ENCODE measurements at regions not wholly inside any gene's neighbourhood (a gene's known extent, or its start where the extent isn't known, plus 50 kb on each side); places are given as distances from the start of the nearest gene placed in this dataset.
"Not testable (repeated sequence)": the region's sequence is repeated elsewhere in the genome, so short reads cannot be mapped to it uniquely, and the experiment has no call there.

DNA sequence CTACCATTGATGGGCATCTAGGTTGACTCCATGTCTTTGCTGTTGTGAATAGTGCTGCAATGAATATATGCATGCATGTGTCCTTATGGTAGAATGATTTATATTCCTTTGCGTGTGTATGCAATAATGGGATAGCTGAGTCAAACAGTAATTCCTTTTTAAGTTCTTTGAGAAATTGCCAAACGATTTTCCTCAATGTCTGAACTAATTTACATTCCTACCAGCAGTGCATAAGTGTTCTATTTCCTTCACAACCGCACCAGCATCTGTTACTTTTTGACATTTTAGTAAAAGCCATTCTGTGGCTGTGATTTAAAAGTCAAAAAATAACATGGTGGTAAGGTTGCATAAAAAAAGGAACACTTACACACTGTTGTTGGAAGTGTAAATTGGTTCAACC is 103.1 kb upstream of the FAM47B start:
- in situ Hi-C loops (cut with MboI; ENCODE audit: low sequenced_read_pairs) = no loop called here
- Histone ChIP-seq H3K4me1 (no peaks in the 10 kb centered on the region), H3K27me3 (ENCODE audit: low read depth) (no peaks in the 10 kb centered on the region)

DNA sequence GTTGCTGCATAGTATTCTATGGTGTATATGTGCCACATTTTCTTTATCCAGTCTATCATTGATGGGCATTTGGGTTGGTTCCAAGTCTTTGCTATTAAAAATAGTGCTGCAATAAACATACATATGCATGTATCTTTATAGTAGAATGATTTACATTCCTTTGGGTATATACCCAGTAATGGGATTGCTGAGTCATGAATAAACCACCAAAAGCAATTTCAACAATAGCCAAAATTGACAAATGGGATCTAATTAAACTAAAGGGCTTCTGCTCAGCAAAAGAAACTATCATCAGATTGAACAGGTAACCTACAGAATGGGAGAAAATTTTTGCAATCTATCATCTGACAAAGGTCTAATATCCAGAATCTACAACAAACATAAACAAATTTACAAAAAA is 101.4 kb upstream of the FAM47B start:
- H3K9me3 ChIP-seq; H3K27me3 ChIP-seq (ENCODE audit: low read depth); H3K4me3 ChIP-seq; DNase-seq (ENCODE audit: low spot score in 2 of 2); H3K36me3 ChIP-seq (replicated peaks); in situ Hi-C loops (cut with MboI; ENCODE audit: low sequenced_read_pairs); H3K4me1 ChIP-seq: not testable (repeated sequence)

More for the DNA sequence above, 103.1 kb upstream of the FAM47B start:
- no peak for DNase-seq (ENCODE audit: low spot score in 2 of 2)
- no peaks in the 10 kb centered on the region for H3K36me3 ChIP-seq (replicated peaks)
- H3K9me3 ChIP-seq = no peaks in the 10 kb centered on the region
- H3K4me3 ChIP-seq = no peak overlapping the region

DNA sequence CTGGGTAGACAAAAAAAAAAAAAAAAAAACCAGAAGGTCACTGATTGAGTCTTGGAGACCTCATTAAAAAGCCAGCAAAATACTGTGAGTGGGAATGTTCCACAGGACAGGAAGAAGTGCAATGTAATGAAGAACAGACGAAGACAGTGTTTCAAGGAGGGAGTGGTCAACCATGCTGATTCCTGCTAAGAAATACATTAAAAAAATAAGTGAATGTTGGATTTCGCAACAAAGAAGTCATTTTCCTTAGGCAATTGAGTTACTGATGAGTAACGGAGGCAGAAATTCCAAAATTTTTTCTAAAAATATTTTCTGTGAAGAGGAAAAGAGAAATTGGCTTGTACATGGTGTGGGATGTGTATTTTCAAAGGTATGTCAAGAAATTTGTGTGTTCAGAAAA is 94.3 kb upstream of the FAM47B start:
- DNase-seq (ENCODE audit: low spot score in 2 of 2) = no peak
- Histone ChIP-seq H3K4me1 (no peaks in the 10 kb centered on the region), H3K27me3 (ENCODE audit: low read depth) (no peaks in the 10 kb centered on the region), H3K36me3 (replicated peaks) (no peaks in the 10 kb centered on the region), H3K9me3 (no peaks in the 10 kb centered on the region), H3K4me3 (no peak overlapping the region)
- in situ Hi-C loops (cut with MboI; ENCODE audit: low sequenced_read_pairs) = no loop called here

DNA sequence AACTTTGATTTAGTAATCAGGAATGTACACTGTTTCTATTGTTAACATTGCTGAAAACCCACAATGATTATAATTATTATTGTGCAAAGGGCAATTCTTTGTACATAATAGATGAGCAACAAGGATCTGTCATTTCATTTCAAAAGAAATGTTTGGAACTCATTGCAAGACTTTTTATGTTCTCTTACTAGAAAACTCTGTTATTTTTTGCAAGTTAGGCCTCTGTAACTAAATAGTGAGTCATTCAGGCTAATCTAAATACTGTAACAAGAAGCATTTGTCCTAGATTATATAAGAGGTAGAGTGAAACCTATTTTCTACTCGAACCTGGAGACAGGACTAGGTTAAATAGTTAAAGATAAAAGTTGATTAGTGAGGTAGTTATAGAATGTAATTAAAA is 93.2 kb upstream of the FAM47B start:
- DNase-seq (ENCODE audit: low spot score in 2 of 2) = no peak
- no peaks in the 10 kb centered on the region for H3K4me1 ChIP-seq
- H3K4me3 ChIP-seq = no peak overlapping the region
- no peaks in the 10 kb centered on the region for H3K27me3 ChIP-seq (ENCODE audit: low read depth)
- no peaks in the 10 kb centered on the region for H3K36me3 ChIP-seq (replicated peaks)
- H3K9me3 ChIP-seq = no peaks in the 10 kb centered on the region
- in situ Hi-C loops (cut with MboI; ENCODE audit: low sequenced_read_pairs) = no loop called here

DNA sequence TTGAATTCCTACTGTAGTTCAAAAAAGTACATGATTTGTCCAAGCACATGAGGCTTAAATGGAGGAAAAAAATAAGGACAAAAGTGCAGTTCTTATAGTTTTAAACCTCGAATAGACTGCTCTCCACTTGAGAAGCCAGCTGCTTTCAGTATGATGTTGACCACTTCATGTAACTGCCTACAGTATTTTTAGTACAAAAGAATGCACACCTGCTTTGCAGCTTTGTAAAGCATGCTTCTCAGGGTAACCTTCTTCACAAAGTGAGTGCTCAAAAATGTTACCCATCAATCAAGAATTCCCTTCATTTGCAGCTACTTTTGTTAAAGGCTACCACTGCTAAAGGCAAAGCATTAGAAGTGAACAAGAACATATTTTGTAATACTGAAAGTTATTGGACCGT is 83.4 kb upstream of the FAM47B start:
- Histone ChIP-seq H3K36me3 (replicated peaks) (no peaks in the 10 kb centered on the region), H3K9me3 (0 out of 2 replicates have a peak, but pooled peaks cover 2% of the 10 kb centered on the region), H3K4me1 (no peaks in the 10 kb centered on the region), H3K4me3 (no peak overlapping the region), H3K27me3 (ENCODE audit: low read depth) (no peaks in the 10 kb centered on the region)
- DNase-seq (ENCODE audit: low spot score in 2 of 2) = no peak
- in situ Hi-C loops (cut with MboI; ENCODE audit: low sequenced_read_pairs) = no loop called here

DNA sequence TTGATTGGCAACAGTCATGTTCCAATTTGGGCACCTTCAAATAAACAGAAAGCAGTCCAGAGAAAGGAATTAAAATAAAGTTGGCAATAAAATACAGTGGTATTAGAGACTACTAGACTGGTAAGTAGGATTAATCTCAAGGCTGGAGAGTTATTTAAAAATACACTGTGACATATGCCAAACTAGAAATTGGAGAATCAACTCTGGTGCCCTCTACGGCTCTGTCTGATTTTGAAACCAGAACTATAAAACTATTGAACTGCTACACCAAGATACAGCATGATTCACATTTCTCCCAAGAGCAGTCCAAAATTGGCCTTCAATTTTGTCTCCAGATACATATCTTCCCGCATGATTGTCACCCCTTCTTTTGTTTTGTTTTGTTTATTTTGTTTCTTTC is 78.7 kb upstream of the FAM47B start:
- Histone ChIP-seq H3K9me3 (no peaks in the 10 kb centered on the region; the same call in 1 of the 2 replicates), H3K4me1 (no peaks in the 10 kb centered on the region), H3K4me3 (no peak overlapping the region), H3K36me3 (replicated peaks) (no peaks in the 10 kb centered on the region), H3K27me3 (ENCODE audit: low read depth) (no peaks in the 10 kb centered on the region)
- in situ Hi-C loops (cut with MboI; ENCODE audit: low sequenced_read_pairs) = no loop called here
- DNase-seq (ENCODE audit: low spot score in 2 of 2) = no peak

DNA sequence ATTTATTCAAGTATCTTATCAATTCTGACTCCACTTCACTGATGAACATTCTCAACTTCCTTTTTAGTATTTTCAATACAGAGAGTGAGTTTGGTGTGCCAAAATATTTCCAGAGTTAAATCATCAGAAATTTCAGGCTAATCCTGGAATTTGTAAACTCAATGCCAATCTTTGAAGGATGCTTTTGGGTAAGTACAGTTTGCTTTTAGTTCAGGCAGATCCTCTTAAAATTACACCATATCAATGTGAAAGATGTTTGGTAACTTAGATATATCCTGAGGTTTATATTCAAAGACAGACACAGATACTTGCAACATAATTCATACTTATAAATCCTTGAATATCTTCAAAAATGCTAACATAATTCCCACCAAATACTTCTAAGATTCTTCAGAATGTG is 76.0 kb upstream of the FAM47B start:
- H3K9me3 ChIP-seq = peaks cover 6% of the 10 kb centered on the region
- DNase-seq (ENCODE audit: low spot score in 2 of 2) = no peak
- H3K36me3 ChIP-seq (replicated peaks) = no peaks in the 10 kb centered on the region
- in situ Hi-C loops (cut with MboI; ENCODE audit: low sequenced_read_pairs) = no loop called here
- H3K27me3 ChIP-seq (ENCODE audit: low read depth) = no peaks in the 10 kb centered on the region
- H3K4me3 ChIP-seq = no peak overlapping the region
- H3K4me1 ChIP-seq = no peaks in the 10 kb centered on the region

DNA sequence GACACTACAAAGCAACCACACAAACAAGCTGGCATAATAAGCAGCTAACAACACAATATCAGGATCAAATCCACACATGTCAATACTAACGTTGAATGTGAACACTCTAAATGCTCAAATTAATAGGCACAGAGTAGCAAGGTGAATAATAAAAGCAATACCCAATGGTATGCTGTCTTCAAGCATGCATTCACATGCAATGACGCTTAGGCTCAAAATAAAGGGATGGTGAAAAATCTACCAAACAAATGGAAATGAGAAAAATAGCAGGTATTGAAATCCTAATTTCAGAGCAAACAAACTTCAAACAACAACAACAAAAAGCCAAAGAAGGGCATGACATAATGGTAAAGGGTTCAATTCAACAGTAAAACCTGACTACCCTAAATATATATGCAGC is 74.0 kb upstream of the FAM47B start:
- H3K4me3 ChIP-seq = no peak overlapping the region
- H3K27me3 ChIP-seq (ENCODE audit: low read depth) = no peaks in the 10 kb centered on the region
- H3K36me3 ChIP-seq (replicated peaks) = no peaks in the 10 kb centered on the region
- DNase-seq (ENCODE audit: low spot score in 2 of 2) = peak in 1 of 2 experiments; percentile 25
- in situ Hi-C loops (cut with MboI; ENCODE audit: low sequenced_read_pairs) = no loop called here
- 0 out of 2 replicates have a peak, but pooled peaks cover under 1% of the 10 kb centered on the region for H3K4me1 ChIP-seq
- H3K9me3 ChIP-seq = peaks cover 6% of the 10 kb centered on the region

DNA sequence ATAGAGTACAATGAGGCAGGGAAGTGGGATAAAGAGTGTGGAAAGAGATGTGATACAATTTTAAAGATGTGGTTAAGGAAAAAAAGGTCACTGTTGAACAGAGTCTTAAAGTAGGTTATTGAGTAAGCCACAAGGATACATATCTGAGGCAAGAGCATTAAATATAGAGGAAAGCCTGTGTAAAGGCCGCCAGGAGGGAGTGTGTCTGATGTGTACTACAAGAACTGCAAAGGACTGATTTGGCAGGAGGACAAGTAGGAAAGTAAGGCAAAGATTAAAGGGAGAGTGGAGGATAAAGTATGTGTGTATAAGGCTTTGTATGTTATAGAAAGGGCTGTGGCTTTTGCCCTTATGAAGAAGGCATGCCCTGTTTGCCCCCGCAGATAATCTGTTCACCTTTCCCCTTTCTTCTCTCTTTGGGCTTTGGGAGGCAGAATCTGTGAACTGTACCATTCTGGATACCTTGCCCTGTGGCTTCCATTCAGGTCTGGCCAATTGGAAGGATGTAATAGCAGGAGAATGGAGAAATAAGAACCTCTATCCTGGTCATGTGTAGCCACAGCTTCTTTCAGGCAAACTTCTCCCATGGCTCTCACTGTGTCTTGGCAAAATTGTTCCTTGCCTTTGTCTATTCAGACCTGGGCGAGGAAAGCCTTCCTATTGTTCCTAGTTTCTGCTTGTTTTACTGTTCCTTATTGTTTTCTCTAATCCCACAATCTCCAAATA is 68.9 kb upstream of the FAM47B start:
- H3K27me3 ChIP-seq (ENCODE audit: low read depth) = no peaks in the 10 kb centered on the region
- H3K4me1 ChIP-seq = peaks cover 3% of the 10 kb centered on the region; the same call in 1 of the 2 replicates
- peaks cover 6% of the 10 kb centered on the region for H3K9me3 ChIP-seq
- no peaks in the 10 kb centered on the region for H3K36me3 ChIP-seq (replicated peaks)
- in situ Hi-C loops (cut with MboI; ENCODE audit: low sequenced_read_pairs) = no loop called here
- no peak overlapping the region for H3K4me3 ChIP-seq
- peak; percentile 7 to 43 for DNase-seq (ENCODE audit: low spot score in 2 of 2)

DNA sequence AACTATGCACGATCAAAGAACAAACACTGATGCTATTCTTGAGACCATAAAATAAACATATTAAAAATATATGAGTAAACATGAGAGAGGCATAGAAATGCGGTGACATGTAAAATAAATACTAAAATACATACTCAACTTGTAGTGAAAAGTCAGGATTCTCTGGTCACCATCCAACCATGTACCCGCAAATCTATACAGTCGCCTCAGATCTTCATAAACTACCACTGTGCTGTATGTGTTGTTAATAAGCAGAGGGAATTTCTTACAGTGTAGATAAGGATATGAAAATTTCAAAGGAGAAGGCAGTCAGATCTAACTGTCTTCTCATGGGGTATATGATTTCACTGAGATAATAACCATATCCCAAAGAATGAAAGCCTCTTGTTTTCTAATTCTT is 67.8 kb upstream of the FAM47B start:
- H3K4me1 ChIP-seq = peaks cover 3% of the 10 kb centered on the region; the same call in 1 of the 2 replicates
- H3K4me3 ChIP-seq = no peak overlapping the region
- H3K27me3 ChIP-seq (ENCODE audit: low read depth) = no peaks in the 10 kb centered on the region
- no peak for DNase-seq (ENCODE audit: low spot score in 2 of 2)
- in situ Hi-C loops (cut with MboI; ENCODE audit: low sequenced_read_pairs) = no loop called here
- H3K9me3 ChIP-seq = peaks cover 6% of the 10 kb centered on the region; the same call in 1 of the 2 replicates
- no peaks in the 10 kb centered on the region for H3K36me3 ChIP-seq (replicated peaks)

DNA sequence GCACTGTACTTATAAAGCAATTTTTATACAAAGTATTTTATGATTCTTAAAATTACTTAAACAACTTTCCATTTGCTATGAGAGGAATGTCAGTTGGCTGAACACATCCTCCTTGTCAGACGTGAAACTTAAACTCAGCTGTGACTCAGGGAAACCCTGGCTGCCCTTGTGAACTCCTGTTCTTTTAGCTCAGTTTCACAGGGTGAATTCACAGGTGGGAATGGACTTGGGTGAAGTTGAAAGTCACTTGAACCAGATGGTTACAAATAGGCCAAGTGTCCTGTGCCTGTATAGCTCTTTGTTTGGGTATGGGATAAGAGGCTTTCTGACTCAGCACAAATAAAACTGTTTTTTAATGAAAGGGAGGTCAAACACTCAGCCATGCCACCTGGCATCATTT is 67.4 kb upstream of the FAM47B start:
- Histone ChIP-seq H3K4me3 (no peak overlapping the region), H3K4me1 (peaks cover 3% of the 10 kb centered on the region; the same call in 1 of the 2 replicates), H3K27me3 (ENCODE audit: low read depth) (no peaks in the 10 kb centered on the region), H3K9me3 (peaks cover 6% of the 10 kb centered on the region; the same call in 1 of the 2 replicates), H3K36me3 (replicated peaks) (no peaks in the 10 kb centered on the region)
- in situ Hi-C loops (cut with MboI; ENCODE audit: low sequenced_read_pairs) = no loop called here
- DNase-seq (ENCODE audit: low spot score in 2 of 2) = no peak

DNA sequence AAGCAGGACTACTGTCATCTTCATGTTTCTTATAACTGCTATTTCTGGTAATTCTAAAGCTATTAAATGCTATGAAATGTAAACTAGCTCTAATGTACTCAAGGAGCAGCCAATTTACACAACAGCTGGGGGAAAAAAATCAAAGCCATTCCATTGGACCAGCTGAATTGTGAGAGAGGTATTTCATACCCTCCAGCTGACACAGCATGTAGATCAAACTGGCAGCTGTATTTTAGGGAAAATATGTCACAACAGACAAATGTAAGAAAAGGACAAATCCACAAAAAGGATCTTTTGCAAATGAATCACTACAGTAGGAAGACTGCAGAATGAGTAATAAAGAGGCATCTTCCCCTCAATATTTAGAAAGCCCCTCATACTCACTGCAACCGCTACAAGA is 65.2 kb upstream of the FAM47B start:
- no peak for DNase-seq (ENCODE audit: low spot score in 2 of 2)
- Histone ChIP-seq H3K4me1 (peaks cover 3% of the 10 kb centered on the region; the same call in 1 of the 2 replicates), H3K27me3 (ENCODE audit: low read depth) (no peaks in the 10 kb centered on the region), H3K4me3 (no peak overlapping the region), H3K36me3 (replicated peaks) (no peaks in the 10 kb centered on the region), H3K9me3 (no peaks in the 10 kb centered on the region)
- in situ Hi-C loops (cut with MboI; ENCODE audit: low sequenced_read_pairs) = no loop called here

DNA sequence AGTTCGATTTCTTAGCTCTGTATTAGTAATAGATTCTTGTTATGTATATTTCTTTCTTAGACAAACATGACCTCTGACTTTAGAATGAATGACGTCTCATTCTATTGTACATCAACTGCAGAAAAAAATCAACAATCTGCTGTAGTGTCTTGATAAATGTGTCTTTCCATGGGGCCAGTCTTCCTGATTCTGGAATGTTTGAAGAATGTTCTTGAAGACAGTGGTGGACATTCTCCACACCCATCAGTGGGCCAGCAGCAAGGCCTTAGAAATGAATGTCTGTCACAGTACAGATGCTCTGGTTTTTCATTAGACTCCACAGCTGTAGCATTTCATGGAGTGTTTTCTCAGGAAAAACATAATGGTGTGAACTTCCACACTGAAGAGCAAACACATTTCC is 63.2 kb upstream of the FAM47B start:
- H3K36me3 ChIP-seq (replicated peaks) = no peaks in the 10 kb centered on the region
- DNase-seq (ENCODE audit: low spot score in 2 of 2) = peak in 1 of 2 experiments; percentile 10
- no peaks in the 10 kb centered on the region for H3K27me3 ChIP-seq (ENCODE audit: low read depth)
- in situ Hi-C loops (cut with MboI; ENCODE audit: low sequenced_read_pairs) = no loop called here
- H3K4me3 ChIP-seq = no peak overlapping the region
- no peaks in the 10 kb centered on the region for H3K9me3 ChIP-seq
- H3K4me1 ChIP-seq = no peaks in the 10 kb centered on the region

DNA sequence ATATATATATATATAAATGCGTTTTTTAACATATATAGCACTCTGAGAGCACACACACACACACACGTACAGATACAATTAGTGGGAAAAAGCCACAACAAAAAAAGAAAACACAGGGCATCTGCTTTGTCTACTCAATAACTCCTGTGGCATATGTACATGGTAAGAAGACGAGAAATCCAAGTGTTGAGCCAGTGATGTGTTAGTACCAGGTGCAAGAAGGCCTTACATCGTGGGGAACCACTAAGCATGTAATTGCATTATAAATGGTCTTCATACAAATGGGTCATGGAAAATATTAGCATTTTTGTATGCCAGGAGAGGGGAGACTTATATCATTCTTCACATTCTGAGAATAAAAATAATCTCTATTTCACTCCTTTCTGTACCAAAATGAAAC is 62.7 kb upstream of the FAM47B start:
- Histone ChIP-seq H3K27me3 (ENCODE audit: low read depth) (no peaks in the 10 kb centered on the region), H3K4me3 (no peak overlapping the region), H3K4me1 (no peaks in the 10 kb centered on the region), H3K36me3 (replicated peaks) (no peaks in the 10 kb centered on the region), H3K9me3 (no peaks in the 10 kb centered on the region)
- no peak for DNase-seq (ENCODE audit: low spot score in 2 of 2)
- in situ Hi-C loops (cut with MboI; ENCODE audit: low sequenced_read_pairs) = no loop called here

DNA sequence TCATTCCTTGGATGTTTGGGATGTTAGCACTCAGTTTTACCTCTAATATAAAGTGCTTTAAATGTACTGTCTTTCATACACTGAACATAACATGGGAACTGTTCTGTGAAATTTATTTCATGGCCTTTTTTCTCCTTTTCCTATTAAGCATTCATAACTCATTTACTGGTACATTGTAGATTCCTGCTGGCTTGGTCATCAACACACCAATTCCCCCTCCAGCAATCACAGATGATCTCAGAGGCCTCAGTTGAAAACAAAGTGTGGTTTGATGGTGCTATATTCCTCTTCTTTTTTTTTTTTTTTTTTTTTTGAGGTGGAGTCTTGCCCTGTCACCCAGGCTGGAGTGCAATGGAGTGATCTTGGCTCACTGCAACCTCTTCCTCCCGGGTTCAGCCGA is 61.9 kb upstream of the FAM47B start:
- no peaks in the 10 kb centered on the region for H3K27me3 ChIP-seq (ENCODE audit: low read depth)
- in situ Hi-C loops (cut with MboI; ENCODE audit: low sequenced_read_pairs) = no loop called here
- H3K9me3 ChIP-seq = no peaks in the 10 kb centered on the region
- DNase-seq (ENCODE audit: low spot score in 2 of 2) = no peak
- no peak overlapping the region for H3K4me3 ChIP-seq
- H3K4me1 ChIP-seq = no peaks in the 10 kb centered on the region
- H3K36me3 ChIP-seq (replicated peaks) = no peaks in the 10 kb centered on the region
